B cell (primary cell): ENCODE measurements at regions not wholly inside any gene's neighbourhood (a gene's known extent, or its start where the extent isn't known, plus 50 kb on each side); places are given as distances from the start of the nearest gene placed in this dataset.

Experiments
- ATAC-seq: fragments of 200-7000 bp; cut with Tn5 transposase; one replicate; pipeline ENCODE4 v1.10.0; 2021; ENCODE audit warnings: low read depth, mild to moderate bottlenecking, moderate number of reproducible peaks, moderate library complexity
- CTCF ChIA-PET: fragments of 350-600 bp; sonication (Branson Sonifier 250); formaldehyde crosslinking; loops from one replicate; lab custom pipeline; 2021; ENCODE audit warnings: antibody characterized with exemption, inconsistent platforms; lab: Charles Lee
- POLR2A ChIA-PET: fragments of 350-600 bp; sonication (Branson Sonifier 250); formaldehyde crosslinking; loops from one replicate; lab custom pipeline; 2021; ENCODE audit warnings: antibody characterized with exemption; lab: Charles Lee
- DNase-seq: peaks from one replicate; pipeline ENCODE4 v3.0.0; 2013
- H2AFZ ChIP-seq: 2 replicates; pipeline ENCODE4 v1.6.1; 2012; ENCODE audit warnings: mild to moderate bottlenecking, low read depth, low read length; ENCODE audit not compliant: insufficient read depth, poor library complexity, severe bottlenecking
- H3K27ac ChIP-seq, 2 donors: 1 replicate in 1 of 2; 2 replicates in 1 of 2; pipeline ENCODE4 v1.5.1; 2012 to 2013; ENCODE audit warnings: low read length in 2 of 2, mild to moderate bottlenecking in 2 of 2, moderate library complexity in 1 of 2
- H3K27me3 ChIP-seq, 4 experiments: fragments of 200-600 bp in 1 of 4; sonication (generic) in 1 of 4; replicated peaks in 1 of 4; 1 replicate in 2 of 4; 2 replicates in 2 of 4; pipeline versions ENCODE4 v1.6.1 to v1.7.0; 2013 to 2016; ENCODE audit warnings: low read length in 3 of 4, mild to moderate bottlenecking in 2 of 4, mixed read lengths in 1 of 4, moderate library complexity in 1 of 4; ENCODE audit not compliant: insufficient read depth in 4 of 4, control insufficient read depth in 3 of 4; ENCODE audit errors: control extremely low read depth in 1 of 4
- H3K36me3 ChIP-seq, 2 experiments: replicated peaks in 1 of 2; 1 replicate in 1 of 2; 2 replicates in 1 of 2; pipeline versions ENCODE4 v1.6.1 to v1.7.1; 2013; ENCODE audit warnings: low read length in 1 of 2; ENCODE audit not compliant: insufficient read depth in 2 of 2, control insufficient read depth in 1 of 2; ENCODE audit errors: control extremely low read depth in 1 of 2, extremely low read depth in 1 of 2
- H3K4me1 ChIP-seq, 2 donors: fragments of 200-600 bp in 1 of 2; sonication (generic) in 1 of 2; 1 replicate in 1 of 2; 2 replicates in 1 of 2; pipeline versions ENCODE4 v1.5.1 to v1.6.1; 2013 to 2017; ENCODE audit warnings: low read length in 2 of 2; ENCODE audit not compliant: control insufficient read depth in 2 of 2, insufficient read depth in 2 of 2
- H3K4me2 ChIP-seq: replicated peaks from 2 replicates; pipeline ENCODE3; 2012; ENCODE audit warnings: mild to moderate bottlenecking, low read depth, low read length; ENCODE audit not compliant: poor library complexity, severe bottlenecking
- H3K4me3 ChIP-seq, 5 experiments: fragments of 200-600 bp in 1 of 5; sonication (generic) in 1 of 5; 1 replicate in 3 of 5; 2 replicates in 2 of 5; pipeline versions ENCODE4 v1.5.1 to v1.7.0; 2011 to 2016; ENCODE audit warnings: low read length in 4 of 5, mild to moderate bottlenecking in 4 of 5, low read depth in 2 of 5, control low read depth in 1 of 5, moderate library complexity in 1 of 5; ENCODE audit not compliant: insufficient read depth in 1 of 5; ENCODE audit errors: control extremely low read depth in 1 of 5, extremely low read depth in 1 of 5
- H3K79me2 ChIP-seq: fragments of 200-600 bp; sonication (generic); one replicate; pipeline ENCODE4 v1.6.0; 2016; ENCODE audit warnings: low read length; ENCODE audit not compliant: control insufficient read depth, insufficient read depth
- H3K9ac ChIP-seq: fragments of 200-600 bp; sonication (generic); 2 replicates; pipeline ENCODE4 v1.6.1; 2017; ENCODE audit warnings: mild to moderate bottlenecking, low read length, moderate library complexity
- H3K9me3 ChIP-seq, 3 donors: one replicate each; pipeline versions ENCODE4 v1.6.1 to v1.7.1; 2013; ENCODE audit warnings: low read length in 2 of 3; ENCODE audit not compliant: control insufficient read depth in 2 of 3, insufficient read depth in 1 of 3; ENCODE audit errors: control extremely low read depth in 1 of 3
- H4K20me1 ChIP-seq: 2 replicates; pipeline ENCODE4 v1.6.0; 2012; ENCODE audit warnings: mild to moderate bottlenecking, low read length; ENCODE audit not compliant: insufficient read depth, control insufficient read depth, poor library complexity, severe bottlenecking
- H3K27ac Mint-ChIP-seq: one replicate; pipeline ENCODE4 v1.8.0; 2021; ENCODE audit warnings: mixed read lengths
- H3K27me3 Mint-ChIP-seq: one replicate; pipeline ENCODE4 v1.8.0; 2021; ENCODE audit warnings: mixed read lengths
- H3K4me1 Mint-ChIP-seq: one replicate; pipeline ENCODE4 v1.8.0; 2021; ENCODE audit warnings: mixed read lengths
- H3K4me3 Mint-ChIP-seq: one replicate; pipeline ENCODE4 v1.8.0; 2021; ENCODE audit warnings: mixed read lengths
- H3K9me3 Mint-ChIP-seq: one replicate; pipeline ENCODE4 v1.8.0; 2022; ENCODE audit warnings: mixed read lengths; ENCODE audit not compliant: insufficient read depth
- CTCF ChIP-seq: fragments of 200-600 bp; IDR thresholded peaks from one replicate; pipeline ENCODE4 v1.8.0; 2022; ENCODE audit warnings: antibody characterized with exemption, mild to moderate bottlenecking
- EZH2 ChIP-seq: IDR thresholded peaks from 2 replicates; pipeline ENCODE4 v1.6.1; 2012; ENCODE audit warnings: borderline replicate concordance, low read depth, mild to moderate bottlenecking, moderate library complexity, low read length; ENCODE audit not compliant: insufficient read depth, poor library complexity, severe bottlenecking
- WGBS: methylation state at CpG from one replicate; pipeline ENCODE4 v1.1.5; 2013; ENCODE audit warnings: missing lambda C conversion rate; ENCODE audit not compliant: insufficient coverage; 5-methylcytosine and 5-hydroxymethylcytosine counted together
- intact Hi-C: fragments of 100-400 bp; cut with micrococcal nuclease; formaldehyde crosslinking; loops from one replicate; pipeline ENCODE4 v1.10.0; 2022

GRCh38 chr20:53676519-53676822 is 82.8 kb upstream of the ZNF217 start:
- Histone ChIP-seq H3K4me1 (peaks cover 14 to 15% of the 10 kb centered on the region in 2 donors), H3K36me3 (no peaks in the 10 kb centered on the region), H3K79me2 (no peaks in the 10 kb centered on the region), H2AFZ (no peak overlapping the region), H4K20me1 (no peaks in the 10 kb centered on the region), H3K4me3 (no peak overlapping the region), H3K27ac (no peak overlapping the region), H3K9me3 (peaks cover 0 to 9% (median 0%) of the 10 kb centered on the region in 3 donors), H3K4me2 (no peak overlapping the region), H3K27me3 (no peaks in the 10 kb centered on the region), H3K9ac (no peak overlapping the region)
- H3K27ac Mint-ChIP-seq, result no peak overlapping the region
- no peaks in the 10 kb centered on the region for H3K9me3 Mint-ChIP-seq
- intact Hi-C loops, result loop anchor here (5.0 kb wide), 1 partner anchor 34 kb away; no protein-coding TSS in a partner anchor
- ChIA-PET CTCF (interaction anchor here (0.6 to 1.4 kb wide), 3 partner anchors 19 to 238 kb away, joined by 3 read pairs; no protein-coding TSS in a partner anchor), POLR2A (no interaction called here)
- no peaks in the 10 kb centered on the region for H3K27me3 Mint-ChIP-seq
- H3K4me3 Mint-ChIP-seq, result no peak overlapping the region
- peaks cover 20% of the 10 kb centered on the region for H3K4me1 Mint-ChIP-seq
- ATAC-seq (no peak), DNase-seq (no peak)
- no CpG with 5 or more reads among the region's 2 CpGs for WGBS
- TF ChIP-seq EZH2, result no peak
- no peak for TF ChIP-seq CTCF

GRCh38 chr20:53672484-53673129 is 79.0 kb upstream of the ZNF217 start:
- DNase-seq (no peak), ATAC-seq (no peak)
- no peaks in the 10 kb centered on the region for H3K79me2 ChIP-seq
- H3K4me2 ChIP-seq, result no peak overlapping the region
- POLR2A ChIA-PET, result no interaction called here
- no peak overlapping the region for H3K9ac ChIP-seq
- H3K4me3 Mint-ChIP-seq, result no peak overlapping the region
- H4K20me1 ChIP-seq, result no peaks in the 10 kb centered on the region
- peaks cover under 1 to 2% of the 10 kb centered on the region in 2 donors for H3K4me1 ChIP-seq
- WGBS, result 100% methylated on average over 5 of the region's 10 CpGs
- CTCF ChIA-PET, result interaction anchor here (1.0 to 2.0 kb wide), 2 partner anchors 93 to 243 kb away, joined by 8 to 9 read pairs; no protein-coding TSS in a partner anchor
- no peak overlapping the region for H3K27ac Mint-ChIP-seq
- H2AFZ ChIP-seq, result no peak overlapping the region
- TF ChIP-seq CTCF (no peak), EZH2 (no peak)
- intact Hi-C loops, result no loop called here
- H3K4me1 Mint-ChIP-seq, result peaks cover under 1% of the 10 kb centered on the region
- H3K9me3 Mint-ChIP-seq, result no peaks in the 10 kb centered on the region
- no peak overlapping the region for H3K4me3 ChIP-seq
- H3K36me3 ChIP-seq, result no peaks in the 10 kb centered on the region
- no peaks in the 10 kb centered on the region for H3K27me3 ChIP-seq
- no peaks in the 10 kb centered on the region for H3K27me3 Mint-ChIP-seq
- peaks cover 0 to 9% (median 0%) of the 10 kb centered on the region in 3 donors for H3K9me3 ChIP-seq
- H3K27ac ChIP-seq, result no peak overlapping the region
